ENCODE measurements at regions not wholly inside any gene's neighbourhood (a gene's known extent, or its start where the extent isn't known, plus 50 kb on each side); places are given as distances from the start of the nearest gene placed in this dataset.
A peak's percentile ranks its signal among the peaks of the same experiment; 100 is the strongest.

GRCh38 chr22:22408731-22409696 is 99.5 kb downstream of the ZNF280B start (continued):
- TF ChIP-seq ZBTB40 (IDR thresholded peaks at IDR 0.05) (no peak), ZBTB40 (CRISPR knock-in tag; IDR thresholded peaks at IDR 0.05) (0 out of 2 replicates have a peak, but pooled peaks have one; percentile 21), ZNF274 (IDR thresholded peaks at IDR 0.05; ENCODE audit: borderline replicate concordance, low read depth, low read length) (no peak), CBFB (CRISPR knock-in tag; IDR thresholded peaks at IDR 0.05) (0 out of 2 replicates have a peak, but pooled peaks have one; percentile 12), ZNF583 (CRISPR knock-in tag; IDR thresholded peaks at IDR 0.05) (peak; percentile 79; the same call in 1 of the 2 replicates), ZNF165 (CRISPR knock-in tag; IDR thresholded peaks at IDR 0.05; ENCODE audit: borderline replicate concordance) (peak; percentile 60; the same call in 1 of the 2 replicates), MYNN (IDR thresholded peaks at IDR 0.05) (no peak), MYNN (CRISPR knock-in tag; IDR thresholded peaks at IDR 0.05) (peak; percentile 12; the same call in 1 of the 2 replicates), NR4A1 (CRISPR knock-in tag; IDR thresholded peaks at IDR 0.05) (no peak), NR4A1 (tag; IDR thresholded peaks at IDR 0.05) (no peak), RBBP5 (IDR thresholded peaks at IDR 0.05; ENCODE audit: borderline replicate concordance, insufficient read depth, low read length, poor library complexity, severe bottlenecking) (peak; percentile 24), CLOCK (CRISPR knock-in tag; IDR thresholded peaks at IDR 0.05; ENCODE audit: borderline replicate concordance) (peak; percentile 48; the same call in 1 of the 2 replicates), ATF2 (CRISPR knock-in tag; IDR thresholded peaks at IDR 0.05) (0 out of 2 replicates have a peak, but pooled peaks have one; percentile 14), MBD2 (IDR thresholded peaks at IDR 0.05; ENCODE audit: borderline replicate concordance, low read depth) (no peak)
